IPS-20b (cell line): ENCODE measurements at regions not wholly inside any gene's neighbourhood (a gene's known extent, or its start where the extent isn't known, plus 50 kb on each side); places are given as distances from the start of the nearest gene placed in this dataset.
"Not testable (repeated sequence)": the region's sequence is repeated elsewhere in the genome, so short reads cannot be mapped to it uniquely, and the experiment has no call there.

Source experiments
- H3K27ac ChIP-seq: one replicate; pipeline ENCODE4 v1.5.1; 2013; ENCODE audit warnings: low read length
- H3K27me3 ChIP-seq: 2 replicates; pipeline ENCODE4 v1.6.1; 2013; ENCODE audit warnings: mild to moderate bottlenecking, low read length, inconsistent platforms; ENCODE audit not compliant: insufficient read depth
- H3K36me3 ChIP-seq: 2 replicates; pipeline ENCODE4 v1.6.1; 2013; ENCODE audit warnings: low read depth, mild to moderate bottlenecking, inconsistent platforms, low read length, moderate library complexity; ENCODE audit not compliant: insufficient read depth
- H3K4me1 ChIP-seq: 2 replicates; pipeline ENCODE4 v1.6.1; 2013; ENCODE audit warnings: mild to moderate bottlenecking, control low read depth, inconsistent platforms, low read length, moderate library complexity; ENCODE audit not compliant: insufficient read depth
- H3K4me3 ChIP-seq: 2 replicates; pipeline ENCODE4 v1.5.1; 2013; ENCODE audit warnings: mild to moderate bottlenecking, low read length, inconsistent platforms
- H3K9ac ChIP-seq: 2 replicates; pipeline ENCODE4 v1.6.1; 2013; ENCODE audit warnings: low read depth, mild to moderate bottlenecking, inconsistent platforms, low read length, moderate library complexity
- H3K9me3 ChIP-seq: 2 replicates; pipeline ENCODE4 v1.6.1; 2013; ENCODE audit warnings: mild to moderate bottlenecking, low read depth, low read length, inconsistent platforms; ENCODE audit not compliant: insufficient read depth

DNA sequence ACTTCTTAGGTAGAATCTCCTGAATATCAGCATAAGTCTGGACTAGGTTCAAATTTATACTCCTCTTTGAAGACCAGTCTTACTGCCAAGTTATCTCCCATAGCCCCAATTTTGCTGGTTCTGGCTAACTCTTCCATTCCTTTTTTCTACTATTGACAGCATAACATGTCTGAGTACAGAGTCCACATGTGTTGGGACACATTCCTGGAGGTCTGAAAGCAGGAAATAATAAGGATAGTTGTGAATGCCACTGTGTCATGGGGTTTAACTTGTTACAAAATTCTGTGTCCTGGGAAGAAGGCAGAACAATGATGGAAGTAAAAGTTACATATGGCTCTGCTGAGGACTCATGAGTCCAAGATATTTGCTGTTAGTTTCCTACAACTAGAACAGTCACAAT lies 57.4 kb upstream of the ZBTB20 start:
- Histone ChIP-seq H3K9me3 (no peaks in the 10 kb centered on the region), H3K36me3 (no peaks in the 10 kb centered on the region), H3K27ac (no peak overlapping the region), H3K9ac (no peak overlapping the region), H3K27me3 (no peaks in the 10 kb centered on the region), H3K4me1 (no peaks in the 10 kb centered on the region), H3K4me3 (no peak overlapping the region)

DNA sequence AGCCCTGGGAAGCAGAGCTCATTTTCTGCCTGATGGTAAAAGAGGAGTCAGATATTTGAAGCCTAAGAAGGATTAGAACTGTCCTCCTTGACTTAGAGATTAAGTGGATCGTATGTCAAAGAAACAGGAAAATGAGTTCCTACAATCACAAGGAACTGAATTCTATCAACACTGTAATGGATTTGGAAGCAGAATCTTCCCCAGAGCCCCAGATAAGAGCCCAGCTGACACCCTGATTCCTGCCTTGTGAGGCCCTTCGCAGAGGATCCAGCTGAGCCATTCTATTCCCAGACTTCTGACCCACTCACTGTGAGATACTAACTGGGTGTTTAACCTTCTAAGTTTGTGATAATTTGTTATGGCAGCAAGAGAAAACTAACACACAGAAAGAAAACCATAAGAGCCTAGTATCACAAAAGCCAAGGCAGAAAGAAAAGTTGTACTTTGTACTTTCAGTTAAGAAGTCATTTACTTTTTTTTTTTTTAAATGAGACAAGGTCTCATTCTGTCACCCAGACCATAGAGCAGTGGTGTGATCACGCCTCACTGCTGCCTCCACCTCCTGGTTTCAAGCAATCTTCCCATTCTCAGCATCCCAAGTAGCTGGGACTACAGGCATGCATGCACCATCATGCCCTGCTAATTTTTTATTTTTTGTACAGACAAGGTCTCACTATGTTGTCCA lies 61.1 kb upstream of the ZBTB20 start:
- H3K4me1 ChIP-seq, result peaks cover 17% of the 10 kb centered on the region; the same call in 1 of the 2 replicates
- H3K27ac ChIP-seq, result no peak overlapping the region
- H3K9me3 ChIP-seq, result no peaks in the 10 kb centered on the region
- H3K36me3 ChIP-seq, result no peaks in the 10 kb centered on the region
- H3K4me3 ChIP-seq, result no peak overlapping the region
- H3K9ac ChIP-seq, result no peak overlapping the region
- H3K27me3 ChIP-seq, result no peaks in the 10 kb centered on the region

DNA sequence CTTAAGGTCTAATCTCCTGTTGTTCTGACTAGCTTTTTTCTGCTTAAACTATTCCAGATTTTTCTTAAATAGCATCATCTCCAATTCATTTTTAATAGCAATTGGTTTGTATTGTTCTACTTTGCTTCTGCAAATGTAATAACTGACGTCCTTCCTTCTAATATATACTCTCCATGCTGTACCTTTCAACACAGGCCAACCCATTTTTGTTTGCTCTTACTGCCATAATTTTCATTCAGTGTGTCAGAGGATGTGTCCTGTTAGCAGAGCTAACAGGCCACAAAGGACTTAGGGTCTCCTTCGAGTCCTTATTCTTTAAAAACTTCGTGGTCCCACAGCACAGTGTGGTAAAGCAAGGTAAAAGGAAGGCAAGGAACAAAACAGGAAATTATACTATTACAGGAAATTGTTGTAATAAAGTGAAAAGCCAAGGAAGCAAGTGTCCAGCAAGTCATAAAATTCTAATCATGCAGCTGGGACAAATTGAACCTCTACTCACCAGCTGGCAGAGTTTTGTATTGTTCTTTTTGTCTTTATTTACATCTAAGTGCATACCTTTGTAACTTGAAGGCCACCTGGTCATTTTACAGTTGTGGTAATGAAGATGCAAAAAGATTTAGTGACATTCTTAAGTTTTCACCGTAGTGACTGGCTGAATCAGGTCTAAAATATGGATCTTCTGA lies 64.9 kb upstream of the ZBTB20 start:
- peaks cover 17% of the 10 kb centered on the region; the same call in 1 of the 2 replicates for H3K4me1 ChIP-seq
- H3K9me3 ChIP-seq, result no peaks in the 10 kb centered on the region
- H3K27ac ChIP-seq, result no peak overlapping the region
- H3K9ac ChIP-seq, result no peak overlapping the region; the same call in 1 of the 2 replicates
- H3K4me3 ChIP-seq, result peak overlapping the region; percentile 32; the same call in 1 of the 2 replicates
- H3K36me3 ChIP-seq, result no peaks in the 10 kb centered on the region
- no peaks in the 10 kb centered on the region for H3K27me3 ChIP-seq

DNA sequence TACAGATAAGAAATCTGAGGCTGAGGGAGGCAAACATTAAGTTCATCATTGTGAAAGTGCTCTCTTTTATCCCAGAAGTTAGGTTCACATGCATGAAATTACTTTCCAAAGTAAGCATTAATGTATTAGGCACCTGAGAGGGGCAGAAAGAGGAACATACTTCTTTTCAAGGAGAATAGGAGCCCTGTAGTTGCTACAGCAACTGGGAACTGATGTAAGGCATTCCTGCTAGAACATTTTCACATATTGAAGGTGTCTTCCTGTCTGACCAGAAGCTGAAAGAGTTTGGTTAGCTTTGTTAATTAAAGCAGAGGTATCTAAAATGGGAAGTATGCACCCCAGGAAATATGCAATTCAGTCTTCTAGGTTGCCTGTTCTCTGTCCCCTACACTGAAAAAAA lies 65.5 kb upstream of the ZBTB20 start:
- Histone ChIP-seq H3K9me3 (no peaks in the 10 kb centered on the region), H3K9ac (no peak overlapping the region; the same call in 1 of the 2 replicates), H3K4me1 (peaks cover 17% of the 10 kb centered on the region; the same call in 1 of the 2 replicates), H3K27ac (no peak overlapping the region), H3K4me3 (peak overlapping the region; percentile 32; the same call in 1 of the 2 replicates), H3K27me3 (no peaks in the 10 kb centered on the region), H3K36me3 (no peaks in the 10 kb centered on the region)

DNA sequence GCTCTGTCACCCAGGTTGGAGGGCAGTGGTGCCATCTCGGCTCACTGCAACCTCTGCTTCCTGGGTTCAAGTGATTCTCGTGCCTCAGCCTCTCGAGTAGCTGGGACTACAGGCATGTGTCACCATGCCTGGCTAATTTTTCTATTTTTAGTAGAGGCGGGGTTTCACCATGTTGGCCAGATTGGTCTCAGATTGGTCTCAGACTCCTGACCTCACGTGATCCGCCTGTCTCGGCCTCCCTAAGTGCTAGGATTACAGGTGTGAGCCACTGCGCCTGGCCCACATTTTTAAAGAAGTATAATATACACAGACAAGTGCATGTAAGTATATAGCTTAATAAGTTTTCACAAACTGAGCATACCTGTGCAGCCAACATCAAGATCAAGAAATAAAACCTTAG lies 66.0 kb upstream of the ZBTB20 start:
- H3K36me3 ChIP-seq, H3K4me3 ChIP-seq, H3K27me3 ChIP-seq, H3K27ac ChIP-seq, H3K9me3 ChIP-seq, H3K9ac ChIP-seq: not testable (repeated sequence)
- peaks cover 21% of the 10 kb centered on the region; the same call in 1 of the 2 replicates for H3K4me1 ChIP-seq

DNA sequence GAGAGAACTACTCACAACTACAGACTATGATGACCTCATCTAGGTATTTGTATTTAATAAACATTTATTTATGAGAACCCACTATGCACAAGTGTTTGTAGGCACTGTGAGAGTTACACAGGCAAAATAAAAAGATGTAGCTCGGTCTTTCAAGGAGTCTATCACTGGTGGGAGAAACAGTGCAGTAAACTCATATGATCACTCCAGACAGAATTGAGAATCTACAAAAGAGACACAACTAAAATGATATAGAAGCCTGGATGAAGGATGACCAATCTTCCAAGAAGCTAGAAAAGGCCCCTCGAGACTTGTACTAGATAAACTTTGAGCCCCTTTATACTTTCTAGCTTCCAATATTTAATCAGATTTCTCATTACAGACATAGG lies 70.2 kb upstream of the ZBTB20 start:
- Histone ChIP-seq H3K9me3 (no peaks in the 10 kb centered on the region), H3K27ac (no peak overlapping the region), H3K36me3 (no peaks in the 10 kb centered on the region), H3K9ac (no peak overlapping the region), H3K4me1 (peaks cover 18% of the 10 kb centered on the region; the same call in 1 of the 2 replicates), H3K4me3 (no peak overlapping the region), H3K27me3 (no peaks in the 10 kb centered on the region)

DNA sequence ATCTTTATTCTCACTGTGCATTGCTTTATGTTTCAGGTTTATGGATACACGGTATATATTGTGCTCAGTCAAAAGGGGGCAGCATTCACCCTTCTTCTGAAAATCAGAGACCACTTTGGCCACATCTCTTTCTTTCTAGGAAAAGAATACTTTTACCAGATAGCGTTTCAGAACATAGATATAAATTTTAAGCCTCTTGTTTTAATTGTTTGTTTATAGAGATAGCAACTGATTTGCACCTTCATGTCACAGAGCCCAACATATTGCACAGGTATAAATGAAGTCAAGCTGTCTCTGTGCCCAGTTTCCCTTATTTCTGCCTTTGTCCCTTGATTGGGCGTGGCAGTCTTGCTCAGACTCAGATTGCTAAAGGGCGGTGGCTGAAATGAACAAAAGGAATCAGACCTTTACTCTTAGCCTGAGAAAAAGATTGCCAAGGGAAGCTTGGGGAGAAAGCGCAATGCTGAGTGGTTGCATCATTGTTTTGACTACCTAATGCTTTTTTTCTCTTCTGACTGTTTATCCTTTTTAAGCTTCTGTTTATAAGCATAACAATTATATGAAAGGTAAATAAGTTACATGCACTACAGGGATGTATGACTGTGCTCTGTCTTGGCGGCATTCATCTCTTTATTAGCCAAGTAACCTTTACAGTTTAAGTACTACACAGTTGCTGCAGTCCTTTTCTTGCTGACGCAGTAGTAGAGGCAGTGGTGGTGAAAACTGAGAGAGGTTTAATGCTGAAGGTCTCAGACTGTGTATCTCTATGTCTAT lies 70.8 kb upstream of the ZBTB20 start:
- Histone ChIP-seq H3K27ac (no peak overlapping the region), H3K27me3 (no peaks in the 10 kb centered on the region), H3K9ac (peak overlapping the region; percentile 28; the same call in 1 of the 2 replicates), H3K9me3 (no peaks in the 10 kb centered on the region), H3K36me3 (no peaks in the 10 kb centered on the region), H3K4me3 (no peak overlapping the region), H3K4me1 (peaks cover 13% of the 10 kb centered on the region; the same call in 1 of the 2 replicates)

DNA sequence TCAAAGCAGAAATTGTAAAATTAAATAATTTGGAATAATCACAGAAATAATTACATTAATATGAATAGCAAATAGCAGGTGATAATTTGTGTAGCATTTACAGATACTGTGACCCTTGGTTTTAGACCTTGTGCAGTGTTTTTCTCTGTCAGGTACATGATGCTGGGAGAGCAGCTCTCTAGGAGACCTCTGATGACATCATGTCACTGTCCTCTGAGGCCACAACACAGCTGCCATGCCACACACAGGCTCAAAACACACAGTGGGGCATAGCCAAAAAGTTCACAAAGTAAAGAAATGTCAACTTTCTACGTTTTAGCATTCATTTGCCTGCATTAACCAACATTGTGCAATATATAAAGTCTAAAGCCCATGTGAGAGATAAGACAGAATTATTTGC lies 71.8 kb upstream of the ZBTB20 start:
- no peak overlapping the region for H3K27ac ChIP-seq
- no peak overlapping the region for H3K4me3 ChIP-seq
- peaks cover 13% of the 10 kb centered on the region; the same call in 1 of the 2 replicates for H3K4me1 ChIP-seq
- H3K27me3 ChIP-seq, result no peaks in the 10 kb centered on the region
- H3K9me3 ChIP-seq, result no peaks in the 10 kb centered on the region
- no peak overlapping the region for H3K9ac ChIP-seq
- no peaks in the 10 kb centered on the region for H3K36me3 ChIP-seq

DNA sequence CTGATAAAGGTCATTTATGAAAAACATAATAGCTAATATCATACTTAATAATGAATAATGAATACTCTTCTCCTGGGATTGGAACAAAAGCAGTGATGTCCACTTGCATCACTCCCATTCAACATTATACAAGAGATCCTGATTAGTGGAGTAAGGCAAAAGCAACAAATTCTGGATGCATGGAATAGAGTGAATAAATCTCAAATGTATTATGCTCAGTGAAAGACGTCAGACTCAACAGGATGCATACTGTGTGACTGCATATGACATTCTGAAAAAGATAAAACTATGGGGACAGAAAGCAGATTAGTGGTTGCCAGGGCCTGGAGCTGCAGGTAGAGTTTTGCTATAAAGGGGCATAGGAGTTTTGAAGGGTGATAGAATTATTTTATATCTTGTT lies 77.6 kb upstream of the ZBTB20 start:
- H3K4me3 ChIP-seq, result no peak overlapping the region
- H3K9me3 ChIP-seq, result no peaks in the 10 kb centered on the region
- H3K27me3 ChIP-seq, result no peaks in the 10 kb centered on the region
- no peaks in the 10 kb centered on the region for H3K4me1 ChIP-seq
- H3K36me3 ChIP-seq, result no peaks in the 10 kb centered on the region
- H3K27ac ChIP-seq, result no peak overlapping the region
- H3K9ac ChIP-seq, result no peak overlapping the region

DNA sequence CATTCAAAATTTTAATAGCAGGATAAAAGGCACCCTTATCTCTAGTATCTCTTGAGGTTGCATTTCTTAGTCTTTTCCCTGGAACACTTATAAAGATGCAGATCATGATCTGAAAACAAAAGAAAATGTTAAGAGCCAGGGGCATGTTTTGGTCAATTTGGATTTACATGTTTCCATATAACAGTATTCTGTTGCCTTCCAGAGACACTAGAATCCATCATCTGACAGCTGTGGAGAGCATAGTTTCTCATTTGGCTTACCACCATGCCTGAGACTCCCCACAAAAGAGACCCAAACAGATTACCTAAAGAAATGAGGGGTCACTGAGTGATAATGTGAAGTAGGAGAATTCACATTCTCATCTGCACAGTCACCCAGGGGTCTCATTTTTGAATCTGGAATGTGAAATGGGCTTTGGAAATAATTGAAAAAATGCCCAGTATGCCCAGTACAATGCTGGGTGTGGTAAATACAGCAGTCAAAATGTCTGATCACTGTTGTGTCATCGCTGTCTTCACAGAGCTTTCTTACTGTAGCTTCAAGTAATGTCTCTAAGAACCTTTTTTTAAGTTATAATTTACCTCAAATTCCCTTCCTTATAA lies 79.9 kb upstream of the ZBTB20 start:
- H3K27ac ChIP-seq, result no peak overlapping the region
- no peak overlapping the region for H3K9ac ChIP-seq

DNA sequence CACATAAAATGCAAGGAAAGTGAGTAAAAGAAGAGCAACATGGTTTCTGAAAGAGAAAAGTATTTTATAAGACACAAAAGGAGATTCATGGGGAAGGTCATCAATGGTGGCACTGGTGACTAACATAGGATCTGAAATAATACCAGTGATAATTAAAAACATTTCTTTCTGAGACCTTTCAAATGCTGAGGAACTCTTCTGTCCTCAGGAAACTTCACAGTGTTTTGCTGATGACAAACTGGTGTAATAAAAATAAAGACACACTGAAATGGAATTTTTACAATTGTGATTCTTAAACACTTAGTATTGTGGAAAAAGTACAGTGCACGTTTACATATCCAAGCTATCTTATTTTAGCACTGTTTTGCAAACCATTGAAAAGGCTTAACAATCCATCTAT lies 80.4 kb upstream of the ZBTB20 start:
- no peaks in the 10 kb centered on the region for H3K4me1 ChIP-seq
- H3K36me3 ChIP-seq, result no peaks in the 10 kb centered on the region
- no peaks in the 10 kb centered on the region for H3K27me3 ChIP-seq
- H3K9ac ChIP-seq, result no peak overlapping the region
- no peaks in the 10 kb centered on the region for H3K9me3 ChIP-seq
- no peak overlapping the region for H3K4me3 ChIP-seq
- no peak overlapping the region for H3K27ac ChIP-seq

More for the DNA sequence above, 79.9 kb upstream of the ZBTB20 start:
- Histone ChIP-seq H3K27me3 (no peaks in the 10 kb centered on the region), H3K4me3 (no peak overlapping the region), H3K4me1 (no peaks in the 10 kb centered on the region), H3K9me3 (no peaks in the 10 kb centered on the region), H3K36me3 (no peaks in the 10 kb centered on the region)
